ENCODE measurements at regions not wholly inside any gene's neighbourhood (a gene's known extent, or its start where the extent isn't known, plus 50 kb on each side); places are given as distances from the start of the nearest gene placed in this dataset.
"Not testable (repeated sequence)": the region's sequence is repeated elsewhere in the genome, so short reads cannot be mapped to it uniquely, and the experiment has no call there.

DNA sequence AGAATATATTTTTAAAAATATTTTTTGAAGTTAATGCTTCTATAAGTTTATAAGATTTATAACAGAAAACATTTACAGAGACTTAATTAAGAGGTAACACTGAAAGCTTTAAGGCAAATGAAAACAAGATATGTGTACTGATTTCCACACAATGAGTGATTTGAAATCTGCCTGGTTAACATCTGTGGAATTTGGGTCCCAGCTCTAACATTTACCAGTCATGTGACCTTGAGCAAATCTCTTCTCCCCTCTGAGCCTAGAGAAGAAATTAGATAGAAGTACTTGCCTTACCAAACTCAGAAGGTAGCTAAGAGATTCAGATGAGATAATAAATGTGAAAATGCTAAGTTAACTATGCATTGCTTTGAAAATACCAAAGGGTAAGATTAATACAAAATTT lies 458.8 kb upstream of the LCORL start:
- no peak for DNase-seq

DNA sequence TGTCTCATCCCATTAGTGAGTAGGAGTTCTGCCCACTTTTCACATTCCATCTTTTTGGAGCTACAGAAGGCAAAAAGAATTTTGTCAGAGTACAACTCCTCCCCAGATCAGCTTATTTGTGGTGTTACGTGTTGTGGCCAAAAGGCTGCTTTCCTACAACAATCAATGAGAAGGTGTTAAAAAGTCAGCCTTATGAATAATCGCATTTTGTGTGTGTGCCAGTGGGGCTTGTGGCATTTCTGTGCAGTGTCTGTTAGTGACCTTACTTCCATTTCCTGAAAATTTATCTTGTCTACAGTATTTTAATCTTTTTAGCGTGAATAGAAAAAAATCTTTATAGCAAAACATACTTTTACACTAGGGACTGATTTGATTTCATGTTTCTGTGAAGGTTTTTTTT lies 458.3 kb upstream of the LCORL start:
- no peak for DNase-seq

DNA sequence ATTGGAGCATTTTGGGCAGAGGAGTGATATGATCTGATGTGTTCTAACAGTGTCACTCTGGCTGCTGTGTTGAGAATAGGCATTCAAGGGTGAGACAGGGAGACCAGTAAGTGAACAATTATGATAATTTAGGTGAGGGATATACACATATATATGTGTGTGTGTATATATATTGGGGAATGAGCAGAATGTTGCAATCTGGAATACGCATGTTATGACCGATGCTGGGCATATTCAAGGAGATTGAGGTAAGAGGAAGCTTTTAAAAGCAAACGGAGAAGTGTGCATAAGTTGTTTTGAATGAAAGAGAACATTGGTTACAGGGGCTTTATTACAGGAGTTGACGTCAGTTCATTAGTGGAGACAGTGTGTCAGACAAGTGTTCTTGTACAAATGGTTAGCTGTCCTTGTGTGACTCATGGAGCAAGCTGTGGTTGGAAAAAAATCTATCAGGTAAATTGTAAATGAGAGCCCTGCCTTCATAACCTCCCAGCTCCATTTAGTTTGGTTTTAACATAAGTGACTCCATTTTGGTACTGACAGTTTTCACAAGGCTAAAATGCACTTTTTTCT lies 442.5 kb upstream of the LCORL start:
- DNase-seq: no peak

DNA sequence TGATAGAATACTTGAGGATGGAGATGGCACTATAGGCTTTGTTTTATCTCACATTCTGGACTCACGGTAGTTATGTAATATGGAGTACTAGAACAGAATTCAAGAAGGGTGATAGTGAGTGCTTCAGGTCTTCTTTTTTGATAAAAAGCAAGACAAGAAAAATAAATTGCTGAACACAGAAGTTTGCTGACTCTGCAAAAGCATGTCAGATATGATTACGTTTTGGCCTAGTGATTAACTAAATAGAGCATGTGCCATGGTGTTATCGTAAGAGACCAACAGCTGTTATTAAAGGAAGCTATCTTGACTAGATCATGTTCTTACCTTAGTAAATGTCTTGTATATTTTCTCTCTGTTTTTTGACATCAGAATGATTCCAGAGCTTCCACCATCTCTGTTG lies 436.9 kb upstream of the LCORL start:
- DNase-seq: no peak

DNA sequence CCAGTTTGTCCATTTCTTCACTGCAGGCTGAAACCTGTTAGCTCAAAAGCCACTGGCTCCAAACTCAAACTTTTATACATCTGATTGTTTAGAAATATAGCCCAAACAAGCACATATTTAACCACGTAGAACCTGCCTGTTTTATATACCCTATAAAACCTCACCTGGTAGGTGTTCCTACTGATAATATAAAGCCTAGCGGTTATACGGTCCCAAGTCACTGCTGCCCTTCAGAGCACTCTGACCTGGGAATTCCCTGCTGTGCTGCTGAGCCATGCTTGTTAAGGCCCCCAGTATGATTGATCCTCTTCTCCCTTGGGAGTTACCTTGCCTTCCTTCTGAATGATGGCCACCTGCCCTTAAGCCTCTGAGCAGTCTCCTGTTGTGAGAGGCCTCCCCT lies 432.8 kb upstream of the LCORL start:
- no peak for DNase-seq

DNA sequence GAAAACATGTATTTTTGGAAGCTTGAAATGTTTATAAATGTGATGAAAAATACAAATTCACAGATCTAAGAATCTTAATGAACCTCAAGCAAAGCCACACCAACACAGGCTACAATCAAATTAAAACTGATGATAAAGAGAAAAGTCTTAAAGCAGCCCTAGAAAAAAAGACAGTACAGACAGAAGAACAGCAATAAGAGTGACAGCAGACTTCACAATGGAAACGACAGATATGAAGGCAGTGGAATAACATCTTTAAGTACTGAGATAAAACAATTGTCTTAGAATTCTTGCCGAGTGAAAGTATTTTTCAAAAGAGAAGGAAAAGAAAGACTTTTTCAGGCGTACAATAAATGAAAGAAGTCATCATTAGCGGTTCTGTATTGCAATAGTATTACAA lies 423.6 kb upstream of the LCORL start:
- no peak for DNase-seq

DNA sequence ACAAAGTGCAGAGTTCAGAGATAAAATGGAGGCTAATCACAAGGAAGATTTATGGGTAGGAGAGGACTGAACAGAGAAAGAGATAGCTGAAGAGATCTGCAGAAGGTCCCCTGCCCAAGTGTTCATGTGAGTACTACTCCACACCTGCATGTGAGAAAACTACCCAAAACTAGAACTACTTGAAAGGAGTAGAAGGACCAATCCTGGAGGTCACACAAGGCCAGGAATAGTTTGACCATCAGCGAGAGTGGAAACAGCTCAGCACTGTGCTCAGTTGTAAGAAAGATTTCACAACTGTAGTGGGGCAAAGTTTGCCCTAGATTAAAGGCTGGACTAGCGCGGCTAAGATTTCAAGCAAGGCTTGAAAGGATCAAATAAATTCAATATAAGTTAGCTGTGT lies 422.7 kb upstream of the LCORL start:
- DNase-seq: no peak

DNA sequence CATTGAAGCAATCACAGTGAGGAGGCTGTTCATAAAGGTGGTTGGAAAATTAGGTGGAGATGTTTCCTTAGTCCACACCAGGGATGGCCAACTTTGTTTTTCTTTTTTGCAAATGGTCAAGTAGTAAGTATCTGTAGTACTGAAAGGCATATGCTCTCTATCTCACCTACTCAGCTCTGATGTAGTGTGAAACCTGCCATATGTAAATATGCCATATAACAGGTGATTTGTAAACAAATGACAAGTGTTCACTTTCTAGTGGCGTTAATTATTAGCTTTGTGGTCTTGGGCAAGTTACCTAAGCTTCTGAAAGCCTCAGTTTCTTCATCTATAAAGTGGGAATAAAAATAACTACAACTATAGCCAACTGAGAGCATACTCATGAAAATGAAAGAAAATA lies 421.4 kb upstream of the LCORL start:
- no peak for DNase-seq

DNA sequence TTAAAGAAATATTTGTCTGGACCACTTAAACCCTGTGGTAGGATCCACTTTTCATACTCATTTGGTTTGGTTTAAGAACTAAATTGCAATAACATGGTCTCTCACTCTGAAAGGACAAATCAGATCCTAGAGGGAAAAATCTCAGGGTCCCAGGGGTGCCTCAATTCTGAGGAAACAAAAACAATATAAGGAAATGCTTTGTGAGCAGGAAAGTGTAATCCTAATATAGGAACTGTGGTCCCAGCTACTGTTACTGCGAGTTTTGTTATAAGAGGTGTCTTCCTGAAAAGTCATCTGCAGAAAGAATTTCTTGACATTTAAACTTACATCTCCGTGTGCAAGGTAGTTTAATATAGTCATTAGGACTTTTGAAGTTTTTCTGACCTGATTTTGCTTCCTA lies 420.1 kb upstream of the LCORL start:
- no peak for DNase-seq

DNA sequence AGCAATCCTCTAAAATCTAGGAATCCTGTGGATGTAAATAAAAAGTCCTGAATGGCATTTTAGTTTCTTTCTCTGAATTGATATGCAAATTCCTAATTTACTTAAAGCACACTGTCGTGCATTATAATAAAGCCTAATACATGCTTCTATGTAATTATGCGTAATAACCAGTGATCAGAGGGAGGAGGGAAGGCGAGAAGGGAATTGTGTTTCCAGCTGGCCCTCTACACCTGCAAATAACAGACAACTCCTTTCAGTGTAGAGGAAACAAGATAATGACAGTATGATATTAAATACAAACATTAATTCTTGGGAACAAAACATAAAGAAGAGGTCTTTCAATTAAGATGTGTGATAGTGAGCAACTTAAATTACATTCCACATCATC lies 419.6 kb upstream of the LCORL start:
- no peak for DNase-seq

DNA sequence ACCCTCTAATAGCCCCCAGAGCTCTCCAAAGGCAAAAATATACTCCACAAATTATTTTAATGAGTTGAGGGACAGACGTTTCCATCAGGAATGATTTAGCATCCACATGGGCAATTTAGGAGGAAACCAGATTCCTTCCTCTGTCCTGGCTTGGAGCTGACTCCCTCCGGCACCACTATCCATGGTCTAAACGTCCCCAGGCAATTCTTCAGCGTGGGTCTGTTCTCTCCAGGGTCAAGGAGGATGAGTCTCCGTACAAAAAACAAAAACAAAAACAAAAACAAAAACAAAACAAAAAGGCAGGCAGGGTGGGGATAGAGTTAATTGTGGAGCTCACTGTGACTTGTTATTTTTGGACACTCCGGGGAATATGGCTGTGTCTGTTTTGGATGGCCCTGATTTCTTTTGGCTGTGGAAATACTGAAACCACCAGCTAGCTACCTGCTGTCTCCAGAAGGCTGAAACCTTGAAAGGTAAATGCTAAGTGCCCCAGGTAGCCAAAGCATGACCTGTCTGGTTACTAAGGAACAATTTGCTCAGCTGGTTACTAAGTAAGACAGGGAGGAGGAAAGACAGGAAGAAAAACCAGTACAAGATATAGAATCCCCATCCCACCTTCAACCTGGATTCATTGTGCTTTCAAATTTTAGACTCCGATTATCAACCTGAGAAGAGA lies 419.1 kb upstream of the LCORL start:
- no peak for DNase-seq

DNA sequence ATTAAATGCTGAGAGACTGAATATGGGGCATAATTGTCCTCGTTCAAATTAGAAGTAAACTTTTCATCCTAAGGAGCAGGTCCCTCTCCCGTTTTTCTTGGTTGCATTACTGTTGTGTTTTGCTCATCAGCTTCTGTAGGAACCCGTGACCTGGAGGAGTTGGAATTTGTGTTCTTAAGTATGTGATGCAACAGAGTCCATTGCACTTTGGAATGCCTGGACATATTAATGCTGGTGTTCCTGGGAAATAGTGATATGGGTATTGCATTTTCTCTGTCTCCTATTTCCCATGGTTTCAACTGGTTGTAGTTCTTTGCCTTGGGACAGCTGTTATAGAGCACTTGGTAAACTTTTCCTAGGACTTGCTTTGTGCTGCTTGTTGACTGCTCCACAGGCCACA lies 417.8 kb upstream of the LCORL start:
- no peak for DNase-seq

DNA sequence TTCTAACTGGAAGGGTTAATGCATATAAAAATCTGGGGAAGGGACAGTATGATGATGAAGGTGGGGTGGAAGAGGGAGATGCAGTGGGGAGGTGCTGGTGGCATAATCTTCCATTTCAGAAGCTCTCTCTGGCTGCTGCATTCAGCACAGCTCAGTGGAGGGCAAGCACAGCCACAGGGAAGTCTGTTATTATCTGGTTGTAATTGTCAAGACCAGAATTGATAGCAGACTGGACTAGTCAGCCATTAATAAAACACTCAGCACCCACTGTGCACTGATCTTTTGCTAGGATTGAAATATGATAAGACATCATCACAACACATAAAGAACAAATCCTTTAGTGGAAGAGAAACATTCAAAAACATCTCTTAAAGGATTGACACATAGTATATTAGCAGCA lies 414.2 kb upstream of the LCORL start:
- no peak for DNase-seq

DNA sequence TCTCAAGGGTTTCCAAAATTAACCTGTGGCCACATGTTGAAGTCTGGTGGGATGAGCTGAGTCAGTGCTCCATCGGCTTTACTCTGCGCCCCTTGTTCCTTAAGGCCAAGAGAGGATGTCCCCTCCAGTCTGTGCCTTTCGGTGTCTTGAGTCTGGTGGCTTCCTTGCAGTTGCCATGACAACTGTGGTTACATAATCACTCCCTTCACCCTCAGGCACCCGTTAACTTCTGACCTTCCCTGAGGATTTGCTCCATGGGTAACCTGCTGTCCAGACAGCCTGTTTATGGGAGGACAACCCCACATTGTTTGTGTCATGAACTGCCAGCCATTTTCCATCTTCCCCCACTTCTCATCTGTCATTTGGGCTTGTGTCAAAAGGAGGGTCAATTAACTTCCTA lies 401.1 kb upstream of the LCORL start:
- DNase-seq: no peak

DNA sequence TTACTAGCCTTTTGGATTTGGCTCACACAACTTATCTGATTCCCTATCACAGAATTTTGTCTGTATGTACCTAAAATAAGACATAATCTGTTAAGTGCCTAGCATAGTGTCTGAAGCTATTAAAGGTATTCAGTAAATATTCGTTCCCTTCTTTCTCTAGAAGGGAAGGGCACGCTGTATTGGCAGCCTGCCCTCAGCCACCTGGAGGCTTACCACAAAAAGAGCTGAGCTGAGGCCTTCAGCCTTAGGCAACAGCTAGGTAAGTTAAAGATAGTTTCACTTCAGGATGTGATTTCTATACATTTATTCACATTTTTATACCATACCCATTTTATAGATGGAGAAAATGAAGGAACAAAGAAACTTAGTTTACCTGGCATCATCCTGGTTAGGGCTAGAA lies 400.0 kb upstream of the LCORL start:
- DNase-seq: no peak

DNA sequence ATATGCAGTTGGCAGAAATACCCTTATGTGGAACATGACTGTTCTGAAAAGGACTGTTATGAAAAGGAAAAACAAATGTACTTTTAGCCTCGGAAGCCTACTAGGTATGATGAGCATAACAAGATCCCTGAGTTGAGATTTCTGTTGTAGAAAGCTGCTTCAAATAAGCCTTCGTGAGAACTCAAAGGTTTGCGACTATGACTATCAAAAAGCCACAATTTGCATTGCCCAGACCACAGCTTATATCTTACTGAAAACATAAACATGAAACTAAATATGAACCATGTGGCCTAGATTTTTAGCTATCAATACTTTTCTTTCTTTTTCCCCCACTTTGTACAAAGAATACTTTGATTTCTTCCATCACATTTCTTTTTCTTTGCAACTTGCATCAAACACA lies 398.2 kb upstream of the LCORL start:
- no peak for DNase-seq

DNA sequence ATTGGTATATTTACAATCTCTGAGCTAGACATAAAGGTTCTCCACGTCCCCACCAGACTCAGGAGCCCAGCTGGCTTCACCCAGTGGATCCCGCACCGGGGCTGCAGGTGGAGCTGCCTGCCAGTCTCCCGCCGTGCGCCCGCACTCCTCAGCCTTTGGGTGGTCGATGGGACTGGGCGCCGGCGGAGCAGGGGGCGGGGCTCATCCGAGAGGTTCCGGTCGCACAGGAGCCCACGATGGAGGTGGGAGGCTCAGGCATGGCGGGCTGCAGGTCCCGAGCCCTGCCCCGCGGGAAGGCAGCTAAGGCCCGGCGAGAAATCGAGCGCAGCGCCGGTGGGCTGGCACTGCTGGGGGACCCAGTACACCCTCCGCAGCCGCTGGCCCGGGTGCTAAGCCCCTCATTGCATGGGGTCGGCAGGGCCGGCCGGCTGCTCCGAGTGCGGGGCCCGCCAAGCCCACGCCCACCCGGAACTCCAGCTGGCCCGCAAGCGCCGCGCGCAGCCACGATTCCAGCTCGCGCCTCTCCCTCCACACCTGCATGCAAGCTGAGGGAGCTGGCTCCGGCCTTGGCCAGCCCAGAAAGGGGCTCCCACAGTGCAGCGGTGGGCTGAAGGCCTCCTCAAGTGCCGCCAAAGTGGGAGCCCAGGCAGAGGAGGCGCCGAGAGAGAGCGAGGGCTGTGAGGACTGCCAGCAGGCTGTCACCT lies 396.8 kb upstream of the LCORL start:
- not testable (repeated sequence) for DNase-seq

DNA sequence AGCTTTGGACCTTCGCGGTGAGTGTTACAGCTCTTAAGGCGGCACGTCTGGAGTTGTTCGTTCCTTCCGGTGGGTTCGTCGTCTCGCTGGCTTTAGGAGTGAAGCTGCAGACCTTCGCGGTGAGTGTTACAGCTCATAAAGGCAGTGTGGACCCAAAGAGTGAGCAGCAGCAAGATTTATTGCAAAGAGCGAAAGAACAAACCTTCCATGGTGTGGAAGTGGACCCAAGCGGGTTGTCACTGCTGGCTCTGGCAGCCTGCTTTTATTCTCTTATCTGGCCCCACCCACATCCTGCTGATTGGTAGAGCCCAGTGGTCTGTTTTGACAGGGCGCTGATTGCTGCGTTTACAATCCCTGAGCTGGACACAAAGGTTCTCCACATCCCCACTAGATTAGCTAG lies 396.1 kb upstream of the LCORL start:
- DNase-seq: not testable (repeated sequence)

DNA sequence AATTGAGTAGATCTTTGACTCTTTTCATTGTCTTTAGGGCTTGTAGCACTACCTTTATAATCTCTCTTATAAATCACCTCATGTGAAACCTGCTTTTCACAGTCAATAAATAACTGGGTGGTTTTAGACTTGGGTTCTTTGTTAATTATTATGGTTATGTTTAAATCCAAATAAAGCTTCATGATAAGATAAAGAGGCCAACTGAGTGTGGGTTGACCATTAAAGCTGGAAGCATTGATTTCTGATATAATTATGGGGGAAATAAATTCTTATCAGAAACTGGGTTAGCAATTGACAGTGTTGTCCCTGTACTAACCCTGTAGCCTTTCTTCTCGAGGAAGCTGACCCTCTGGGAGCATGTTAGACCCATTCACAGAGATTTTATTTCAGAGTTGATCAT lies 384.7 kb upstream of the LCORL start:
- DNase-seq: no peak

DNA sequence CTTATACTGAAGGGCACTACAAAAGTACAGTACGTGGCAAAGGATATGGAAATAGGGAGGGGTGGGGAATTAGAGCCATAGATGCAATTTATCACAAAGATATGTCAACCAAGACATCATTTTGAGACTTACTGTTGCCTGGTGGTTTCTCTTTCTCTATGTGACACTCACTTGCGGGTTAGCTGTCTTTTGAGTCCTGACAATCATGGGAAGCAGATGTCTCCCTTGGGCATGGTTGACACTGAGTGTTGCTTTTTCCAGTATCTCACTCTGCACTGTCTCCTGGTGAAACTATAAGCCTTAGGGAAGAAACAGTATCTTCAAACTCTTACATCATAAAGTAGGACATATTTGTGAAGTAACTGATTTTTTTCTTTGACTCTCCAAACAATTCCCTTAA lies 383.5 kb upstream of the LCORL start:
- DNase-seq: no peak

DNA sequence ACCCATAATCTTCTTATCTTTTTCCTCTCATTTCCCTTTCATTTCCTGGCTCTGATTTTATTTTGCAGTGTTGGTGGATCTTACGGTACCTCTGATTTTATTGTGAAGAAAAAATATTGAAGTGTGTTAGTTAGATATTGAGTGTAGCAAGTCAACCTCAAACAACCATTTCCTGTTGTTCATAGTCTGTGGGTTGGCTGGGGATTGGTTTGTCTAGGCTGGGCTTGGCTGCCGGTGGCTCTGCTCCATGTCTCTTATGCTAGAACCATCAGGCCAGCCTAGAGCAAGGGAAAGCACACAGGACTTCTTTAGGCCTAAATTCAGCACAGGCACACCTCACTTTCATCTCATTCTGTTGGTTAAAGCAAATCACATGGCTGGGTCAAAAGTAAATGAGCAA lies 383.1 kb upstream of the LCORL start:
- no peak for DNase-seq

DNA sequence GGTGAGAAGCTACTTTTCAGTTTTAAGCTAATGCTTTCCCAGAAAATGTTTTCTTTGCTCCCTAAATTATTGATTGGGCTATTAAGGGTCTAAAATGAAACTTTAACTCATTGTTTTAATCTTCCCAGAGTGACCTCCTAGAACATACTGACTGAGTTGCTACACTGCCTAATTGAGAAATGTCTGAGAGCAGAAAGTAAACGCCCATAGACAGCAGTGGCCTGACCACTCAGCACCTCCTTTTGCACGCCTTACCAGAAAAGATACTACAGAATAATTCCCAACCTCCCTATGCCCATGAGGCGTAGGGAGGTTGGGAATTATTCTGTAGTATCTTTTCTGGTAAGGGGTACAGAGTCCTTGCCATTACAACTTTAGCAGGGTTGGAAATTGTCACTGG lies 381.8 kb upstream of the LCORL start:
- no peak for DNase-seq

DNA sequence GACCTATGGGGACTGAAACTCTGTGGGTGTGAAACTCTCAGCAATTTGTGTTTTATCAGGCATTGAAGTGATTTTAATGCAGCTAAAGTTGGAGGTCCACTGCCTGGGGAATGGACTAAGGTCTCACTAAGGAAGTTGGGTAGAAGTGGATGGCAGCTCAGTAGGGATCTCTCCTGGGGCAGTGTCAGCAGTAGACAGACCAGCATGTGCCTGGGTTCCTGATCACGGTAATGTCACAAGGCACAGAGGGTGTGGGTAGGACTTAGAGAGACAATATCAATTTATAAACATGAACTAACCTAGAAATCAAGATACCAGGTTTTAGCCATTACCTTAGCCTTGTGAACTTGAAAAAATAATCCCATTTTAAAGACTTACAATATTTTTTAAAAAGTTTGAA lies 380.3 kb upstream of the LCORL start:
- DNase-seq: no peak

DNA sequence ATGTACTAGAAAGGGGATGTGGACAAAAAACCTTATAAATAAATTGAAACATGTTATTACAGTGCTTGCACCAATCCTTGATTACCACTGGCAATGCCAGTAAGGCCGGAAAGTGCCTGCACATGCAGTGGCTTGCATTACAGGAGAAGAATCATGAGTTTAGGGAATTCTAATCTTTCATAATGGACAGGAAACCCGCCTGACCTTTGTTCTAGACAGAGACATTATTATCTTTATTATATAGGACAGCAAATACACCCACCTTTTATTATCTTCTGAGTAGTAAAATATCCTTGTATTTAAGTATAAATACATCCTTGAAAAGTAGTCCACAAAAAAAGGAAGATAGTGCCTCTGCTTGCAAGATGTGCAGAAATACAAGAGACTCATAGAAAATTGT lies 379.9 kb upstream of the LCORL start:
- DNase-seq: no peak

DNA sequence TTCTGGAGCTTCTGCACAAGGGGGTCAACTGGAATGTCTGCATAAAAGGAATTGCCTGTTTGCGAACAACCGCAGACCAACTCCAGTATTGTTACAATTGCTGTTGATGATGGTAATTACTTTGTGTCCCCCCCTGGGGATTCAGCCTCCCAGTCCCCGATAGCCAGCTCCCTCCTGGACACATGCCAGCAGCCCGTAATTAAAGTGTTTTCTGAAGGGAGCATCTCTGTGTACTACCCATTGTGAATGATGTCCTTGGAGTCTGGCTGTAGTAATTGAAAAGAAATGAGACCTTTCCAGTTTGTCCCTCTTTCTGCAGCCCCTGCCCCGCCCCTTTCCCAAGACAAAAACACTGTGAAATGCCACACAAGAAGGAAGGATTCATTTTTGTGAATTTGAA lies 377.1 kb upstream of the LCORL start:
- DNase-seq: no peak

Data from right forelimb (tissue), 1 donor.